Brain microvascular endothelial cell (primary cell): ENCODE measurements at regions not wholly inside any gene's neighbourhood (a gene's known extent, or its start where the extent isn't known, plus 50 kb on each side); places are given as distances from the start of the nearest gene placed in this dataset.

Experiments used
- DNase-seq: peaks from one replicate; pipeline ENCODE4 v3.0.0-alpha.2; 2020
- H3K27ac ChIP-seq: fragments of 250-450 bp; sonication (Bioruptor Pico); 2 replicates; pipeline ENCODE4 v1.5.1; 2020; ENCODE audit warnings: mild to moderate bottlenecking, moderate library complexity
- H3K27me3 ChIP-seq: fragments of 250-450 bp; sonication (Bioruptor Pico); replicated peaks from 2 replicates; pipeline ENCODE4 v1.5.1; 2020; ENCODE audit warnings: mild to moderate bottlenecking
- H3K36me3 ChIP-seq: fragments of 250-450 bp; sonication (Bioruptor Pico); replicated peaks from 2 replicates; pipeline ENCODE4 v1.5.1; 2020; ENCODE audit warnings: mild to moderate bottlenecking
- H3K4me3 ChIP-seq: 2 replicates; pipeline ENCODE4 v1.5.1; 2011; ENCODE audit warnings: low read depth, mild to moderate bottlenecking, control low read depth, low read length, moderate library complexity
- in situ Hi-C: cut with HindIII; loops from 2 replicates; pipeline ENCODE4 v1.10.0; 2017; ENCODE audit warnings: low sequenced_read_pairs, low pct_ligation_motif_present
- TF ChIP-seq, protein P1 (sequence below): IDR thresholded peaks from 2 replicates; pipeline ENCODE4 v1.5.1; 2011; ENCODE audit warnings: low read depth, mild to moderate bottlenecking, moderate library complexity, low read length, control low read depth, inconsistent platforms; ENCODE audit errors: missing control alignments

GRCh38 chr13:62014299-62014698 is 598.6 kb upstream of the PCDH20 start:
- Histone ChIP-seq H3K36me3 (no peaks in the 10 kb centered on the region), H3K27me3 (no peaks in the 10 kb centered on the region), H3K4me3 (peak overlapping the region; percentile 38), H3K27ac (no peak overlapping the region)
- in situ Hi-C loops = no loop called here
- no peak for DNase-seq
- TF ChIP-seq, protein P1, sequence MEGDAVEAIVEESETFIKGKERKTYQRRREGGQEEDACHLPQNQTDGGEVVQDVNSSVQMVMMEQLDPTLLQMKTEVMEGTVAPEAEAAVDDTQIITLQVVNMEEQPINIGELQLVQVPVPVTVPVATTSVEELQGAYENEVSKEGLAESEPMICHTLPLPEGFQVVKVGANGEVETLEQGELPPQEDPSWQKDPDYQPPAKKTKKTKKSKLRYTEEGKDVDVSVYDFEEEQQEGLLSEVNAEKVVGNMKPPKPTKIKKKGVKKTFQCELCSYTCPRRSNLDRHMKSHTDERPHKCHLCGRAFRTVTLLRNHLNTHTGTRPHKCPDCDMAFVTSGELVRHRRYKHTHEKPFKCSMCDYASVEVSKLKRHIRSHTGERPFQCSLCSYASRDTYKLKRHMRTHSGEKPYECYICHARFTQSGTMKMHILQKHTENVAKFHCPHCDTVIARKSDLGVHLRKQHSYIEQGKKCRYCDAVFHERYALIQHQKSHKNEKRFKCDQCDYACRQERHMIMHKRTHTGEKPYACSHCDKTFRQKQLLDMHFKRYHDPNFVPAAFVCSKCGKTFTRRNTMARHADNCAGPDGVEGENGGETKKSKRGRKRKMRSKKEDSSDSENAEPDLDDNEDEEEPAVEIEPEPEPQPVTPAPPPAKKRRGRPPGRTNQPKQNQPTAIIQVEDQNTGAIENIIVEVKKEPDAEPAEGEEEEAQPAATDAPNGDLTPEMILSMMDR = no peak

- no peak for DNase-seq
- Histone ChIP-seq H3K27me3 (no peaks in the 10 kb centered on the region), H3K27ac (no peak overlapping the region), H3K4me3 (no peak overlapping the region), H3K36me3 (no peaks in the 10 kb centered on the region)
- TF ChIP-seq, protein P1 = no peak
- in situ Hi-C loops = no loop called here
Observed at GRCh38 chr13:62003452-62003851, 587.8 kb upstream of the PCDH20 start.

DNA sequence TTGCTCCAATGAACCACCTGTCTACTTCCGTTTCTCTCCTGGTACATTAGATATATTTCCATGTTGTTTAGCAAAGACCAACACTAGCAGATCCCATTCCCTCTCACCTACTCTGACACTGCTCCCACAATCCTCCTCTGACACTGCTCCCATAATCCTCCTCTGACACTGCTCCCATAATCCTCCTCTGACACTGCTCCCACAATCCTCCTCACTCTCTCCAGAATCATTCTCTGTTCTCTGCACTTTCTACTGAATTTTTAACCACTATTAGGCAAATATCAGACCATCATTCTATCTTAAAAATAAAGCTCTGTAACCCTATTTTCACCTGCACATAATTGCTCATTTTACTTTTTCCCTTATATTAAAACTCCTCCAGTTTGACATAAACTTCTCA is 578.5 kb upstream of the PCDH20 start:
- H3K27me3 ChIP-seq = no peaks in the 10 kb centered on the region

DNA sequence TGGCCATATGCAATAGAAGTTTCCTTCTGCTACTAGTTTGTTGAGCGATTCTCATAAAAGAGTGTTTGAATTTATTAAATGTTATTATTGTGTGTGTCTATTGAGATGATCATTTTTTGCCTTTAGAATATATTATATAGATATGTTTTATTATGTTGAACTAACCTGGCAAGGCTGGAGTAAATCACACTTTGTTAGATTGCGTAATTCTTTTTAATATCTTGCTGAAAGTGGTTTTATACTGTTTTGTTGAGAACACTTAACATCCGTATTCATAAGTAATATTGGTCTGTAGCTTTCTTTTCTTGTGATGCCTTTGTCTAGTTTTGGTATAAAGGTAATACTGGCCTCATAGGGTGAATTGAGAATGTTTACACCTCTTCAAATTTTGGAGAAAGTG is 574.3 kb upstream of the PCDH20 start:
- TF ChIP-seq, protein P1 = no peak
- DNase-seq = no peak
- Histone ChIP-seq H3K27ac (no peak overlapping the region), H3K27me3 (no peaks in the 10 kb centered on the region), H3K4me3 (no peak overlapping the region), H3K36me3 (no peaks in the 10 kb centered on the region)
- in situ Hi-C loops = no loop called here

More for the DNA sequence above, 578.5 kb upstream of the PCDH20 start:
- no peak for DNase-seq
- TF ChIP-seq, protein P1 = no peak
- in situ Hi-C loops = no loop called here
- Histone ChIP-seq H3K36me3 (no peaks in the 10 kb centered on the region), H3K4me3 (no peak overlapping the region), H3K27ac (no peak overlapping the region)

DNA sequence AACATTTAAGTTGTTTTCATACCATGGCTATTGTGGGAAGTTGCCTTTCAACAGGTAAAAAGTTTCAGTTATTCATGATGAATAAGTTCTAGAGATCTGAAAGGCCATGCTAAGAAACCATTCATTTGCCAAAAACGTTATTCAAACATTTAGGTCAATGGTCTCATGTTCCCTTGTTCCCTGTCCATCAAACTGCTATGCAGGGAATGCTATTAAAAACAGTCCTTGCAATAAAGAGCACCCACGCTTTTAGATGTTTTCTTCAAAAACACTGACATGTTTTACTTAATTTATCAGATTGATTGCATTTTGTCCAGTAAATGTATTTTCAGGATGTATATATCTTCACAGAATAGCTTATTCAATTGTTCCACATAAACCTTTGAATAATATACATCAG is 573.2 kb upstream of the PCDH20 start:
- no peak overlapping the region for H3K4me3 ChIP-seq
- TF ChIP-seq, protein P1 = no peak
- no peak for DNase-seq
- no peaks in the 10 kb centered on the region for H3K27me3 ChIP-seq
- no peak overlapping the region for H3K27ac ChIP-seq
- no peaks in the 10 kb centered on the region for H3K36me3 ChIP-seq
- in situ Hi-C loops = no loop called here

DNA sequence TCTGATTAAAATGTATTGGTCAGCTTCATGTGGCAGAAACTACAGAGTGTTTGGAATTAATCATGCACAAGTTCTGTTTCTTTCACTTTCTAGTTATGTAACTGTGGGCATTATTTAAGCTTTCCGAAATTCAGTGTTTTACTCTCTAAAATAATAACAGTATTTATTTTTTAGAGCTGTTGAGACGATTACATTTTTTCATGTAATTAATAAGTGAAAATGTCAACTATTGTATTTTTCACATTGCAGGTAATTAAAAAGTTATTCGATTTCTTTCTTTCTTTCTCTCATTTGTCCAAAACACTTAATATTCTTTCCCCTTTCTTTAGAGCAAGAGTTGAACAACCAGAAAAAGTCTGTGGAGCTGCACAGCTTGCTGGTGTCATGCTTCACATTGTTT is 559.4 kb upstream of the PCDH20 start:
- TF ChIP-seq, protein P1 = no peak
- in situ Hi-C loops = no loop called here
- H3K4me3 ChIP-seq = no peak overlapping the region

More for the DNA sequence above, 559.4 kb upstream of the PCDH20 start:
- DNase-seq = no peak
- Histone ChIP-seq H3K27ac (no peak overlapping the region), H3K27me3 (no peaks in the 10 kb centered on the region), H3K36me3 (no peaks in the 10 kb centered on the region)
